ENCODE measurements at regions not wholly inside any gene's neighbourhood (a gene's known extent, or its start where the extent isn't known, plus 50 kb on each side); places are given as distances from the start of the nearest gene placed in this dataset.
"Not testable (repeated sequence)": the region's sequence is repeated elsewhere in the genome, so short reads cannot be mapped to it uniquely, and the experiment has no call there.

DNA sequence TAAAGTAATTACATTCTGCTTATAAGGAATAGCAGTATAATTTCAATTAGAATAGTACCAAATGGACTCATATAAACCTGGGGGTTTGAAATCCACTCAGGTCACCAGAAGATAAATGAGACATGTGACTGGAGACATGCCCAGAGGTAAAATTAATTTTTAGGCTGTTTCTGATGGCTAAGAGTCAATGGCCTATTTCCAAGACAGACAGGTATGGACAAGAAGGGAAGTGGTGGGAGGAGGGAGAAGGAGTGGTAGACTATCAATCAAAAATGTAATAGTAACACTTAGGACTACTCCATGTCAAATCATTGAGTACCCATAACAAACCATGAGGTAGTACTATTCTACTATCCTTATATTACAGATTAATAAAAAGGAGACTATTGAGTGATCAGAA lies 544.0 kb downstream of the GALC start:
- no peak for DNase-seq (ENCODE audit: low read depth in 4 of 4, low spot score in 2 of 4)

DNA sequence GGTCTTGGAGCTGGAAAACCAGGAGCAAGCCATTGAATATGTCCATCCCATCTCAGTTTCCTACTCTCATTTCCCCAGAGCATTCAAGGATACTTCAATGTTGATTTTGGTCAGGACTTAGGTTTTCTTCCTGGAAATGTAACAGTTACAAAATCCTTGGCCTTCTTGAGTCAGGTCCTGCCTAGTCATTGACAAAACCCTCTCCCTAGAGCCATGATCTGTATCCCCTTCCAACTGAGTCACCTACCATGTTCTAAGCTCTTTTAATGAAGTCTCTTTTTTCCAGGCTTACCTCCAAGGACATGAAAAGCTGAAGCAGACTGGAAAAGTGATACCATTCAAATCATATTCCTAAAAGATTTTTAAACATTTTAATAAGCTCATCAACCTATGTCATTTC lies 549.2 kb downstream of the GALC start:
- no peak for DNase-seq (ENCODE audit: low read depth in 4 of 4, low spot score in 2 of 4)

DNA sequence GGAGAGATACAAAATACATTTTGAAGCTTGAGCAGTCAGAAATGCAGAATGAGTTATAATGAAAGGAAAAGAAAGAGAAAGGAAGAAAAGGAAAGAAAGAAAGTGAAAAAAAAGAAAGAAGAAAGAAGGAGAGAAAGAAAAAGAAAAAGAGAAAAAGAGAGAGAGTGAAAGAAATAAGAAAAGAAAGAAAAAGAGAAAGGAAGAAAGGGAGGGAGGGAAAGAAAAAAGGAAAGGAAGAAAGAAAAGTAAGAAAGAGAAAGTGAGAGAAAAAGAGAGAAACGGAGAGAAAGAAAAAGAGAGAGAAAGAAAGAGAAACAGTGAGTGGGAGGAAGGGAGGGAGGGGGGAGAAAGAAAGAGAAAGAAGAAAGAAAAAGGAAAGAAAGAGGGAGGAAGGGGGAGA lies 549.9 kb downstream of the GALC start:
- DNase-seq (ENCODE audit: low read depth in 4 of 4, low spot score in 2 of 4): no peak

DNA sequence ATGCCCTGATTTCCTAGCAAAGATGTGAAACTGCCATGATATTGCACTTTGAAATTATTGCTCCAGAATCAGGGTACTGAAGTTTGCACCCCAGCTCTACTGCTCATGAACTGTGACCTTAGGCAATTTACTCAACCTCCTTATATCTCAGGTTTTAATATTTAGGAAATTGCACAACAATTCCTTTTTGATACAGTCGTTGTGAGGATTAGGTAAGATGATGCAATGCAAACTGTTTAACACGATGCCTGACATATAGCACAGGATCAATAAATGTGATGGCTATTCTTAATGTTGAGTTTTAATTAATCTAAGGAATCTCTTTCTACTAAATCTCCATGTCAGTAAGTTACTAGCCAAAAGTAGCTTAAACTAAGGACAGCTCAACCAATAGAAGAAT lies 555.8 kb downstream of the GALC start:
- no peak for DNase-seq (ENCODE audit: low read depth in 4 of 4, low spot score in 2 of 4)

DNA sequence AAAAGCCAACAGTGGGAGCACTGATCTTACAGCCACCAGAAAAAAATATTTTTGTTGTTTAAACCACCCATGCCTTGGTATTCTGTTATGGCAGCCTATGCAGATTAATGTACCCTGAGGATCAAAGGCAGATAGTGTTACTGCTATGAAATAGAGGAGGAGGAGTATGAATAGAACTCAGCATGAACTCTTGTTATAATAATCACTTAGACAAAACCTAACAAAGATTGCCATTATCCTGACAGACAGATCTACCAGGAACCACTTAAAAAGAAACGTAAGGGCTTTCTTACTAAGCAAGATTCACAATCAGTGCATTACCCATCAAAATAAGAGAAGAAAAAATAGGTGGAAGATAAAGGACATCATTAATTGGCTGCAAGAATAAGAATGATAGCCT lies 558.3 kb downstream of the GALC start:
- DNase-seq (ENCODE audit: low read depth in 4 of 4, low spot score in 2 of 4): no peak

DNA sequence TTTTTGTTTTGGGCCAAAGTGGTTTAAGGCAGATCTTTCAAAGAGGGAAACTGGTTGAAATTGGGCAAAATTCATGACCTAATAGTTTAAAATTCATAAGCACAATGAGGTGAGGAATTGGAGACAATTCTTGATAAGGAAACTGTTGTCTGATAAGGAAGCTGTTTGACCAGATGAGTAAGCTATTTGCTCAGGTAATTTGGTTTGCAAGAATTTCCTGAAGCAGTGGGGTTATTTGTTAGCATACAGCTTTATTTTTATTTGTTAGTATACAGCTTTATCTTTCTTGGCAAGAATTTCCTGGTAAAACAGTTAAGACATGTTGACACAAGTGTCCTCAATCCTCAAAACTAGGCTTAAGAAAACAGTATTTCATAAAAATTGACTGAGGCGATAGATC lies 559.0 kb downstream of the GALC start:
- DNase-seq (ENCODE audit: low read depth in 4 of 4, low spot score in 2 of 4): no peak

DNA sequence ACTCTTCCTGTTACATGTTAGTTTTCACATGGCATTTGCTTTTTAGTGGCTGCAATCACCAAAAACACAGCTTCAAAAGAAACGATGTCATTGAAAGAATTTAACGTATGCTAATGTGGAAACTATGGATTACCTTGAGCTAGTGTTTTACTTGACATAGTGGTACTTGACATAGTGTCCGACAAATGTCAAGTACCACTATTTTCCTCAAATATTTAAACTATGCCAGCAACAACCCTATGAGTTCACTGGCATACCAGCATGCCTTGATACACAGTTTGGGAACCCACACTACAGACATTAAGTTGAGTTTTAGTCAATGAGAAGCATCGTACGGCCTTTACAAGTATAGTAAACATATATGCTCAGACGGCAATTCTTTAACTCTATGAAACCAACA lies 560.3 kb downstream of the GALC start:
- DNase-seq (ENCODE audit: low read depth in 4 of 4, low spot score in 2 of 4): no peak

DNA sequence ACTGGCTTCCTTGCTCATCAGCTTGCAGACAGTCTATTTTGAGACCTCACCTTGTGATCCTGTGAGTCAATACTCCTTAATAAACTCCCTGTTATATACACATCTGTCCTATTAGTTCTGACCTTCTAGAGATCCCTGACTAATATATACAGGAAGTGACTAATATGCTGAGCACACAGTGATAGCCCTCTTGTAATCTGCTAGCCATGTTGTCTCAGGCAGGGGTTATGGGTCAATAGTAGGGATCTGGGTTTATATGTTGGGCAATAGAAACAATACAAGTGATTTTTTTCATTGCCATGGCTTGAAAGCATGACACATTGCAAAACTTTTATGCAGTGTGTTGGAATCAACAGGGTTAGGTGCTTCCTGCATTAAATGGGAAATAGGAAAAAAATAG lies 562.2 kb downstream of the GALC start:
- DNase-seq (ENCODE audit: low read depth in 4 of 4, low spot score in 2 of 4): no peak

DNA sequence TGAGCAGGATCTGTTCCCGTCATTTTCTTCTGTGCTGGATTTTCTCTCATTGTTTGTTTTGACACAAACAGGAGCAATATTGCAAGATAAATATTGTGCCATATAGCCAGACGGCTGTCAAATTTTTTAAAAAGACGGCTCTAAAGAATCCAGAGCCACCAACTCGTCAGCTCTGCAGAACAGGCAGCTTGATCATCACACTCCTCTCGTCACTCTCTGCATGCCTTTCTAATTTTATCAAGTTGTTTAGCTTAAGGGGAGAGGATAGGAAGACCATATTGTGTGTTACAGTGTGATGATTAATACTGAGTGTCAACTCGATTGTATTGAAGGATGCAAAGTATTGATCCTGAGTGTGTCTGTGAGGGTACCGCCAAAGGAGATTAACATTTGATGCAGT lies 562.8 kb downstream of the GALC start:
- no peak for DNase-seq (ENCODE audit: low read depth in 4 of 4, low spot score in 2 of 4)

DNA sequence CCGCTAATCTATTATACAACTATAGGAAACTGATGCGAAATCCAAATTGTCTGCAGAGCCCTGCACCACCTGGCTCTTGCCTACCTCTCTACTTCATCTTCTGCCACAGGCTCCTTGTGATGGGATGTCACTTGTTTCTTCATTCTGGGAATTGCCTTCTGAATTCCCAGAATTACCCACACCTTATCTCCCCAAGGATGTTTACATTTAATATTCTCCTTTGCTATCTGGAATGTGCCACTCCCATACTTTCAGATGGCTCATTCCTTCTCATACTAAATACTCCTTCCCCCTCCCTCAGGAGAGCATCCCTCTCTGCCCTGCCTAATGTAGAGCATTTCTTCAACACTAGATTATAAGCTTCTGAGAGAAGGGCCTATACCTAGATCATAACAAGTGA lies 573.1 kb downstream of the GALC start:
- DNase-seq (ENCODE audit: low read depth in 4 of 4, low spot score in 2 of 4): no peak

DNA sequence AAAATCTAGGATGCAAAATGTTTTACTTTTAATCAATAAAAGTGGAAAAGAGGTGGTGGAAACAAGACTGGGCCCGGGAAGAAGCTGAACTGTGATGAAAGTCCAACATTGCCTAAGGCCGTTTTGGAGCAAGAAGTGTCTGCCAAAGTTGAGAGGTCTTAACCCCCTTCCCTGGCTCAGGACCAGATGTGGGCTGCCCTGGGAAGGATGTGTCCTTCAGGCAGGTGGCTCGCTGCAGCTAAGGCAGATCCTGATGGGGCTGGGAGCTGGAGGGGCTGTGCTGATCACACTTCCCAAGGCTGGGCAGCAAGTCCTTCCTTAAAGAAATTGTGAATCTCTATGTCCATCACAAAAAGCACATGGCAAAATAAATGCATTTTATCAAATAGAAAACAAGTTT lies 581.6 kb downstream of the GALC start:
- DNase-seq (ENCODE audit: low read depth in 4 of 4, low spot score in 2 of 4): no peak

DNA sequence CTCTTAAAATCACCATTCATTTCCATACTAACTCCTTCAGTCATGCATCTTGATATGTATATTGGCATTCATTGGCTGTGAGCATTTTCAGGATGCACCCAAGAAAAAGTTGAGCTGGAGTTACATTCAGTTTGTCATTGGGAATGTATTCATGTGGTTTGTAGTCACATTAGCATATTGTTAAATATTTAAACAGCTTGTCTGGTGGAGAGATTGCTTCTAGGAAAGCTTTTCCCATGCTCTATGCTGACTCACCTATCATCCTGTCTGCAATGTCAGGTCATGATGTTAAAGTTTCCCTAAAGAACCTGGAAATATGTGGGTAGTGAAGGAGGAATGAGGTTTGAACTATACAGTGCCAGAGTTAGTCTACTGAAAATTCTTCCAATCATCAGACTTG lies 583.6 kb downstream of the GALC start:
- DNase-seq (ENCODE audit: low read depth in 4 of 4, low spot score in 2 of 4): no peak

DNA sequence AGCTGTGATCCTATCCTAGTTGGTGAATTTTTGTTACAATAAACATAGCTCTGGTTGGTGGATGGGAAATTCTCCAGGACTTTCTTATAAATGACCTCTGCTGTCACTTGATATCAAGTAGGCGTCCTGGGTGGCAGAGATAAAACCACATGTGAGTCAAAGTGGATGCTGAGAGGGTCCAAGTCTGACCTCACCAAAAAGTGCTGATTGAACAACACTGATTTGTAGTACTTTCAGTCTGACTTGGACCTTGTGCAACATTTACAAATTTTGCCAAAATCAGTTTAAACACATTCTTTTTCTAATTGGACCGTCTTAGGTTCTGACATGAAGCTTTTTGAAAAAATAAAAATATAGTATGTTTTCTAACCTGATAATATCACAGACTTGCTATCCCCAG lies 585.6 kb downstream of the GALC start:
- DNase-seq (ENCODE audit: low read depth in 4 of 4, low spot score in 2 of 4): no peak

DNA sequence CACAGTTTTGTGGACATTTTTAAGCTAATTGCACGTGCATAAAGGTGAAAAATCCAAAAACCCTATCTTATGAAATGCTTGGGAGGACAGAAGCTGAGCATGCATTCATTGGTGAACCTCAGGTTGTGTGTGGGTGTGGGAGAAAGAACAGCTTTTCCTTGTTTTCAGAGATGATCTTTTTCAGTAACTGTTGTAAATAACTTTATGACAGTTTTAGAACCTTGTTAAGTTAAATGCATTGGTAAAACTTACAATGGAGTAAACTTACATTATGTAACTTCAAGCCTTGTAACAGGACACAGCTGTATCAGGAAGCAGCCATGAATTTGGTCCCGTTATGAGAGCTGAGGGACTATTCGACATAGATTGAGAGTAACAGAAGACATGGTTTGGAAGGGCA lies 587.4 kb downstream of the GALC start:
- peak in 2 of 4 donors; percentile 28 to 29 for DNase-seq (ENCODE audit: low read depth in 4 of 4, low spot score in 2 of 4)

DNA sequence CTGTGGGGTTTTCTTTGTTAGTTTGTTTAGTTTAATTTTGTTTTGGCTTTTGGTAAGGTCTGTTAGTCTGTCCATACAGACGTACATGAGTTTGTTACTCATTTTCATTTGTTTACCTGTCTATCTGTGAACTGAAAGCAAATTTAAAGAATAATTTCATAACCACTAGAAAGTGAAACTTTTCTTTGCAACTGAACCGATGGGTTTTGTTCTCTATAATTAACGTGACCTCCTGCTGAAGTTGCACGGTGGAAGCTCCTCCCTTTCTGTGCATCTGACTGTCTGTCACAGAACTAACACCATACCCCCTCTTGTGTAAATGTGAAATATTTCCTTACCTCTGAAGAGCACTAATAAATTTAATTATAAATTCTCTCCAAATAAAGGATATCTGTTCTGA lies 595.5 kb downstream of the GALC start:
- no peak for DNase-seq (ENCODE audit: low read depth in 4 of 4, low spot score in 2 of 4)

DNA sequence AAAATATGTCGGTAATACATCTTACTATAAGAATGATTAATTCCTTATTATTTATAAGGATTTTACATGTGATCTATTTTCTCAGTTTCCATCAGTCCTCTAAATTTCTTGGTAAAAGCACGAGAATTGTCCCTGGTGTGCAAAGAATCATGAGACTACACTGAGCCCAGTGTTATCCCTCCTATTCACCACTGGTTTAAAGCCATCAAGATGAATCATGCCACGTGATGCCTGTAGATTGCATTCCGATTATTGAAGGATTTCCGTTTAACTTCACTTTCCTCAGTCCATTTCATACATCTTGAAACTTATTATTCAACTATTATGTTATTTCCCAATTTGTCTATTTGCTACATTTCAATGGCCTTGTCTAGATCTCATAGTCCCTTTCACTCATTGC lies 601.9 kb downstream of the GALC start:
- no peak for DNase-seq (ENCODE audit: low read depth in 4 of 4, low spot score in 2 of 4)

DNA sequence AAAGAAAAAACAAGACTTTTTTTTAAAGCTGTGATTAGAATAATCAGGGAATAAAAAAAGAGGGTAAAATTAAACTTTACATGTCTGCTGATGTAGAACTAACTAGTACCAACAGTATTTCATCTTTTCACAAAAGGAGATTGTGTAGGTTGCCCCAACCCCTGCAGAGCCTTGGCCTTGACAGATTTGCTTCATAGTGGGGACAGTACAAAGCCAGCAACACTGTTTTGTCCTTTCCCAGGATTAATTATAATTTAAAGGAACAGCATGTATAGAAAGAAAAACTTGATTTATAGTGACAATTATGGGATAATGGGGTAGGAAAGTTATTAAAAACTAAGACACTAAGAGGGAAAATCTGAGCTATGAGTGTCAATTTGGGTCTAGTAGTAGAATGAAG lies 604.0 kb downstream of the GALC start:
- no peak for DNase-seq (ENCODE audit: low read depth in 4 of 4, low spot score in 2 of 4)

DNA sequence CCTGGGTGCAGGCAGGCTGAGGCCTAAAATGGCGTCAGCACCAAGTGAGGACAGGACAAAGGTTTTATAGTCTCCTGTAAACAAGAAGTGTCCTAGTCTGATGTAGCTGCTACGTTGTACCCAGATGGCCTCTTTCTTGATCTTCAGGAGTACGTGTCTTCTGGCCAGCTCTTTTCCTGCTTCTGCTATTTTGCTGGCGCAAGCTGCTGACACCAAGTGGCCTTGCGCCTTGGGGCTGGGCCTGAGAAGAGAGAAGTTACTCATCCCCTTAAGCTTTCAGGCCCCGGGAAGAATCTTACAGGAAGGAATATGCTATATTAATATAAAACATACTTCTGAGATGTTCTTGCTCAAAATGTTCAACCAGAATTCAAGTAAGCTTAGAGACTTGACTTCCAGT lies 605.2 kb downstream of the GALC start:
- no peak for DNase-seq (ENCODE audit: low read depth in 4 of 4, low spot score in 2 of 4)

DNA sequence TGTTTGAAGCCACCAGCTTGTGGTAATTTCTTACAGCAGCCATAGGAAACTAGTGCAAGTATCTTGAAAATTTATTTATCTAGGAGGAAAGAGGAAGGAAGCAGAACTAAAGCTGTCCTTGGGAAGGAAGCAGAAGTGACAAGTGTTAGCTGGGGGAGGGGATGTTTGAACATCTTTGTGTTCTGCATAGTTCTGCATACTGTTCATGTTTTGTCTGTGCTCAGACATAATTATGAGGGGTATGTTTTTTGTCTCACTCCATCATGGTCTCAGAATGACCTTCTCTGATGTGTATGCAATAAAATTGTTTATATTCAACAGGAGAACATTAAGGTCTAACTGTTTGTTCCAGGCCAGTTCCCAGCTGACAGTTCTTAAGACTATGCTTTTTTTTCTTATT lies 606.5 kb downstream of the GALC start:
- peak in 2 of 4 donors; percentile 9 to 27 for DNase-seq (ENCODE audit: low read depth in 4 of 4, low spot score in 2 of 4)

DNA sequence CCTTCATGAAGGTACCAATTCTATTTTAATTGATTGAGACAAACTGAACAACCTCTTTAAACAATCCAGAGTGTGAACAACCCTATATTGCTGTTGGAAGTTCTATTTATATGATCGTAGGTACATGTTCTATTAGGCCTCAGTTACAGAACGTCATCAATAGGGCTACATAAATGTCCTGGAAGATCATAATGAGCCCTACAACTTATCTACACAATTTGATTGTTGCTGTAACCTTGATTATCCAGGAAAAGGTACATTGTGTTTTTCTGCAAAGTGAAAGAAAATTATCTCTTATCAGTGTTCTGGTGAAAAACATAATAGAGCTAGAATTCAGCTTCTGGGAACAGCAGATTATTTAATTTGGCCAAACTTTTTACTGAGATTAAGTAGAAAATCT lies 612.9 kb downstream of the GALC start:
- DNase-seq (ENCODE audit: low read depth in 4 of 4, low spot score in 2 of 4): no peak

DNA sequence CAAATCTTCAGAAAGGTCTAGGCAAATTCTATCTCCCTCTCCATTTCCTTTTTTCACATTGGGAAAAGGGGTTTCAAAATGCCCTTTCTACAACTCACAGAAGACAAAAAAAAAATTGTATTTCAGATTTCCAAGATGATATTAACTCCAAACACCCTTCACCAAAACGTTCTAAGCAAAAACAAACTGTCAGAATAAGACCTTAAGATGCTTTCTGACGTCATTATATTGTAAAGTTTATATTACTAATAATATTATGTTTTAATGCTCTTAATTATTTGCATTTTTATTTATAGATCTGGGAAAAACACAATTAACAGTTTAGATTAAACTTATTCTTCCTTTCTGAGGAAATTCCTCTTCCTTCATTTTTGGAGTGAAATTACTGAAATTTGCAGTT lies 624.2 kb downstream of the GALC start:
- DNase-seq (ENCODE audit: low read depth in 4 of 4, low spot score in 2 of 4): no peak

DNA sequence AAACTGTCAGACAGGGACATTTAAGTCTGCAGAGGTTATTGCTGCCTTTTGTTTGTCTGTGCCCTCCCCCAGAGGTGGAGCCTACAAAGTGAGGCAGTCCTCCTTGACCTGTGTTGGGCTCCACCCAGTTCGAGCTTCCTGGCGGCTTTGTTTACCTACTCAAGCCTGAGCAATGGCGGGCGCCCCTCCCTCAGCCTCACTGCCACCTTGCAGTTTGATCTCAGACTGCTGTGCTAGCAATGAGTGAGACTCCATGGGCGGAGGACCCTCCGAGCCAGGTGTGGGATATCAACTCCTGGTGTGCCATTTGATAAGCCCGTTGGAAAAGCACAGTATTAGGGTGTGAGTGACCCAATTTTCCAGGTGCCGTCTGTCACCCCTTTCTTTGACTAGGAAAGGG lies 632.7 kb downstream of the GALC start:
- not testable (repeated sequence) for DNase-seq (ENCODE audit: low read depth in 4 of 4, low spot score in 2 of 4)

DNA sequence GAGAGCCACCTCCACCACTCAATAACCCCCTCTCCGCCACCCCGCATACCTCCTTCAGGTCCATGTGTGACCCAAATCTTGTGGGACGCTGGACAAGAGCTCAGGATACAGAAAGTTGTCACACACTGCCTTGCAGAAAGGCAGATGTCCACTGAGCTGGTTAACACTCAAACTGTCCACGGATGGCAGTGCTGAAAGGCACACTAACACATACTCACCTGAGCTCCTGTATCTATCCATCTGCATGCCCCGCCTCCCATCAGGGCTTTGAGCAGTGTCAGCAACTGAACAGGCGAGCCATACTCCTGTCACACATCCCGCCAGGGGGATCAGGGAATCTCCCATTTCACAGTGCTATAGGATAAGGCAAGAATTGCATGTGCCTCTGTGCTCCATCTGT lies 642.0 kb downstream of the GALC start:
- no peak for DNase-seq (ENCODE audit: low read depth in 4 of 4, low spot score in 2 of 4)

DNA sequence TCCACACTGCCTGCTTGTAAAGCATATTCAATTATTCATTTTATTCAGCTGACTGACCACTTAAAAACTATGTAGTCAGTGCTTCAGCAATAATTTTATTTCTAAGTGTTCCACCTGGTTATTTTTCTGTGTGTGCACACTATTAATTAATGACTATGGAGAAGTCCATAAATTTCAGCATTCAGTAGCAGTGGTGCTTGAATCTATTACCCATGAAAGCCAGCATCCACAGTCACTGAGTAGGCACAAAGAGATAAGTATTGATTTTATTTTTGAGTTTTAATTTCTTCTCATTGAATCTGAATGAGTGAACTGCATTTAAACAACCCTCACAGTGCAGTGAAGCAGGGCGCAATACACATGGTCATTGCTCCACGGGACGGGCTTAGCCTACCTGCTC lies 643.1 kb downstream of the GALC start:
- no peak for DNase-seq (ENCODE audit: low read depth in 4 of 4, low spot score in 2 of 4)

Measured in left renal cortex interstitium (tissue), 4 donors.